ENCODE measurements at regions not wholly inside any gene's neighbourhood (a gene's known extent, or its start where the extent isn't known, plus 50 kb on each side); places are given as distances from the start of the nearest gene placed in this dataset.

GRCh38 chr7:93629291-93629801 is 54.8 kb upstream of the CALCR start:
- TF ChIP-seq POLR2A (IDR thresholded peaks at IDR 0.05) (no peak), CTCF (IDR thresholded peaks at IDR 0.05) (no peak)

Measured in testis (tissue), 2 donors.